ENCODE measurements at regions not wholly inside any gene's neighbourhood (a gene's known extent, or its start where the extent isn't known, plus 50 kb on each side); places are given as distances from the start of the nearest gene placed in this dataset.

GRCh38 chr12:61018571-61018970 is 1241.6 kb upstream of the USP15 start:
- no peak for TF ChIP-seq CTCF (conservative IDR thresholded peaks at IDR 0.05)
- H3K27ac ChIP-seq: no peak overlapping the region

- no peak for TF ChIP-seq ZFX (IDR thresholded peaks at IDR 0.05)
- TF ChIP-seq CTCF (conservative IDR thresholded peaks at IDR 0.05): no peak
- H3K27ac ChIP-seq: no peak overlapping the region
These were observed 1237.0 kb upstream of the USP15 start for GRCh38 chr12:61023231-61023630.

- TF ChIP-seq CTCF (conservative IDR thresholded peaks at IDR 0.05) (no peak), ZFX (IDR thresholded peaks at IDR 0.05) (no peak)
- H3K27ac ChIP-seq: no peak overlapping the region
These were observed 1230.7 kb upstream of the USP15 start for GRCh38 chr12:61029516-61029915.

- no peak overlapping the region for H3K27ac ChIP-seq
These were observed 1222.4 kb upstream of the USP15 start for GRCh38 chr12:61037792-61038191.

GRCh38 chr12:61043838-61044237 is 1216.4 kb upstream of the USP15 start:
- H3K27ac ChIP-seq: no peak overlapping the region
- no peak for TF ChIP-seq CTCF (conservative IDR thresholded peaks at IDR 0.05)
- TF ChIP-seq ZFX (IDR thresholded peaks at IDR 0.05): no peak

More at GRCh38 chr12:61037792-61038191, 1222.4 kb upstream of the USP15 start:
- no peak for TF ChIP-seq ZFX (IDR thresholded peaks at IDR 0.05)
- TF ChIP-seq CTCF (conservative IDR thresholded peaks at IDR 0.05): no peak

- TF ChIP-seq CTCF (conservative IDR thresholded peaks at IDR 0.05) (no peak), ZFX (IDR thresholded peaks at IDR 0.05) (no peak)
- H3K27ac ChIP-seq: no peak overlapping the region
These were observed 1215.4 kb upstream of the USP15 start for GRCh38 chr12:61044766-61045165.

- no peak overlapping the region for H3K27ac ChIP-seq
- TF ChIP-seq ZFX (IDR thresholded peaks at IDR 0.05): no peak
- TF ChIP-seq CTCF (conservative IDR thresholded peaks at IDR 0.05): no peak
These were observed 1189.4 kb upstream of the USP15 start for GRCh38 chr12:61070640-61071414.
